H1 (cell line): ENCODE measurements at regions not wholly inside any gene's neighbourhood (a gene's known extent, or its start where the extent isn't known, plus 50 kb on each side); places are given as distances from the start of the nearest gene placed in this dataset.

Experiments used
- CTCF ChIA-PET: fragments of 300-600 bp; sonication (Branson Sonifier 250); formaldehyde crosslinking; loops from one replicate; lab custom pipeline; 2021; ENCODE audit not compliant: partially characterized antibody; lab: Charles Lee
- POLR2A ChIA-PET: fragments of 300-600 bp; sonication (Branson Sonifier 250); formaldehyde crosslinking; loops from one replicate; lab custom pipeline; 2021; ENCODE audit warnings: inconsistent platforms; ENCODE audit not compliant: partially characterized antibody; lab: Charles Lee
- DNase-seq, 2 experiments: peaks; one replicate each; pipeline versions ENCODE4 v3.0.0 to v3.0.0-alpha.2; 2010 to 2022; ENCODE audit warnings: low spot score in 2 of 2, low read depth in 1 of 2, mixed read lengths in 1 of 2
- FAIRE-seq: peaks from 2 replicates; lab custom pipeline; 2011; peaks lifted over from hg19 to GRCh38; lab: Jason Lieb, UNC
- H2AFZ ChIP-seq: 2 replicates; pipeline ENCODE4 v1.8.1; 2012; ENCODE audit warnings: low read length, inconsistent platforms
- H2AK5ac ChIP-seq: 2 replicates; pipeline ENCODE4 v1.6.1; 2013; ENCODE audit warnings: low read depth, low read length
- H2BK120ac ChIP-seq: replicated peaks from 2 replicates; pipeline ENCODE3; 2013; ENCODE audit warnings: low read depth, low read length, inconsistent platforms
- H2BK12ac ChIP-seq: 2 replicates; pipeline ENCODE4 v1.6.1; 2013; ENCODE audit warnings: low read depth, low read length
- H2BK15ac ChIP-seq: 2 replicates; pipeline ENCODE4 v1.6.1; 2013; ENCODE audit warnings: low read length
- H2BK20ac ChIP-seq: 2 replicates; pipeline ENCODE4 v1.6.1; 2013; ENCODE audit warnings: low read length
- H2BK5ac ChIP-seq: 2 replicates; pipeline ENCODE4 v1.6.1; 2013; ENCODE audit warnings: low read depth, low read length
- H3K14ac ChIP-seq: 2 replicates; pipeline ENCODE4 v1.6.1; 2013; ENCODE audit warnings: inconsistent platforms; ENCODE audit not compliant: insufficient read length
- H3K18ac ChIP-seq: 2 replicates; pipeline ENCODE4 v1.6.1; 2013; ENCODE audit warnings: low read length; ENCODE audit errors: extremely low read depth
- H3K23ac ChIP-seq: 2 replicates; pipeline ENCODE4 v1.6.1; 2013; ENCODE audit warnings: inconsistent platforms; ENCODE audit not compliant: insufficient read length
- H3K23me2 ChIP-seq: 2 replicates; pipeline ENCODE4 v1.6.1; 2013; ENCODE audit warnings: low read depth, low read length
- H3K27ac ChIP-seq: 2 replicates; pipeline ENCODE4 v1.6.1; 2011; ENCODE audit warnings: low read depth, low read length, inconsistent platforms
- H3K27me3 ChIP-seq, 4 experiments: replicated peaks in 1 of 4; 1 replicate in 1 of 4; 2 replicates in 3 of 4; pipeline versions ENCODE4 v1.6.1 to v1.8.1; 2011 to 2013; ENCODE audit warnings: low read length in 3 of 4, mild to moderate bottlenecking in 3 of 4, inconsistent platforms in 2 of 4, mixed read lengths in 2 of 4, moderate library complexity in 1 of 4; ENCODE audit not compliant: control insufficient read depth in 3 of 4, insufficient read depth in 3 of 4; ENCODE audit errors: extremely low read depth in 1 of 4
- H3K36me3 ChIP-seq, 4 experiments: 2 replicates each; pipeline versions ENCODE4 v1.6.1 to v1.8.1; 2011 to 2013; ENCODE audit warnings: mild to moderate bottlenecking in 4 of 4, low read length in 3 of 4, moderate library complexity in 2 of 4, control low read depth in 1 of 4, inconsistent platforms in 1 of 4; ENCODE audit not compliant: insufficient read depth in 4 of 4, control insufficient read depth in 2 of 4
- H3K4ac ChIP-seq: replicated peaks from 2 replicates; pipeline ENCODE3; 2013; ENCODE audit warnings: low read length, low read depth, mixed read lengths, inconsistent platforms; ENCODE audit not compliant: insufficient read length
- H3K4me1 ChIP-seq, 4 experiments: replicated peaks in 1 of 4; 1 replicate in 1 of 4; 2 replicates in 3 of 4; pipeline versions ENCODE4 v1.6.1 to v1.8.1; 2011 to 2013; ENCODE audit warnings: low read length in 3 of 4, inconsistent platforms in 2 of 4, mixed read lengths in 1 of 4; ENCODE audit not compliant: insufficient read depth in 4 of 4, control insufficient read depth in 3 of 4
- H3K4me2 ChIP-seq, 2 experiments: 2 replicates each; pipeline versions ENCODE4 v1.6.1 to v1.8.1; 2011 to 2013; ENCODE audit warnings: low read depth in 2 of 2, low read length in 2 of 2, control low read depth in 1 of 2, inconsistent platforms in 1 of 2, mild to moderate bottlenecking in 1 of 2; ENCODE audit not compliant: insufficient read depth in 1 of 2
- H3K4me3 ChIP-seq, 4 experiments: fragments of 200-600, 300-600 bp in 1 of 4; sonication (generic), shearing (Covaris generic), sonication (Bioruptor Twin) in 1 of 4; 2 replicates each; pipeline versions ENCODE4 v1.5.1 to v1.8.1; 2011 to 2016; ENCODE audit warnings: low read length in 4 of 4, low read depth in 3 of 4, control low read depth in 2 of 4, inconsistent platforms in 2 of 4, mild to moderate bottlenecking in 2 of 4, mixed read lengths in 1 of 4, moderate library complexity in 1 of 4; ENCODE audit not compliant: insufficient read depth in 2 of 4; ENCODE audit errors: extremely low read depth in 1 of 4
- H3K56ac ChIP-seq: replicated peaks from 2 replicates; pipeline ENCODE3; 2013; ENCODE audit warnings: low read depth, mild to moderate bottlenecking, mixed read lengths, low read length, inconsistent platforms; ENCODE audit not compliant: insufficient read length
- H3K79me1 ChIP-seq: 2 replicates; pipeline ENCODE4 v1.6.1; 2013; ENCODE audit warnings: low read depth, low read length, control low read depth
- H3K79me2 ChIP-seq, 2 experiments: 2 replicates each; pipeline versions ENCODE4 v1.6.1 to v1.8.1; 2012 to 2013; ENCODE audit warnings: low read length in 2 of 2, mild to moderate bottlenecking in 2 of 2, inconsistent platforms in 1 of 2; ENCODE audit not compliant: insufficient read depth in 2 of 2, control insufficient read depth in 1 of 2
- H3K9ac ChIP-seq, 4 experiments: replicated peaks in 1 of 4; 1 replicate in 1 of 4; 2 replicates in 3 of 4; pipeline versions ENCODE4 v1.6.1 to v1.8.1; 2011 to 2013; ENCODE audit warnings: low read depth in 3 of 4, low read length in 3 of 4, control low read depth in 2 of 4, mild to moderate bottlenecking in 2 of 4, moderate library complexity in 2 of 4, inconsistent platforms in 1 of 4; ENCODE audit errors: extremely low read depth in 1 of 4
- H3K9me3 ChIP-seq, 2 experiments: 2 replicates each; pipeline versions ENCODE4 v1.6.1 to v1.8.1; 2012 to 2013; ENCODE audit warnings: mild to moderate bottlenecking in 2 of 2, moderate library complexity in 2 of 2, control low read depth in 1 of 2, inconsistent platforms in 1 of 2, low read depth in 1 of 2, low read length in 1 of 2, mixed read lengths in 1 of 2; ENCODE audit not compliant: insufficient read depth in 2 of 2
- H4K20me1 ChIP-seq, 2 experiments: replicated peaks in 1 of 2; 2 replicates each; pipeline versions ENCODE3 to v1.8.1; 2011 to 2013; ENCODE audit warnings: inconsistent platforms in 2 of 2, low read length in 2 of 2, mild to moderate bottlenecking in 1 of 2; ENCODE audit not compliant: insufficient read depth in 2 of 2, control insufficient read depth in 1 of 2
- H4K5ac ChIP-seq: 2 replicates; pipeline ENCODE4 v1.6.1; 2013; ENCODE audit warnings: low read length, low read depth, mixed read lengths, inconsistent platforms; ENCODE audit not compliant: insufficient read length
- H4K8ac ChIP-seq: 2 replicates; pipeline ENCODE4 v1.8.0; 2013; ENCODE audit warnings: mild to moderate bottlenecking, moderate library complexity, low read length, inconsistent platforms; ENCODE audit not compliant: insufficient read depth; ENCODE audit errors: extremely low read depth
- H4K91ac ChIP-seq: replicated peaks from 2 replicates; pipeline ENCODE3; 2013; ENCODE audit warnings: low read length, mixed read lengths, inconsistent platforms; ENCODE audit not compliant: insufficient read length
- ASH2L ChIP-seq: fragments of 200-600, 300-600 bp; sonication (generic); IDR thresholded peaks from one replicate; pipeline ENCODE4 v1.7.1; 2017; ENCODE audit warnings: low read length
- CEBPB ChIP-seq: IDR thresholded peaks from 2 replicates; pipeline ENCODE4 v1.6.1; 2012; ENCODE audit warnings: low read depth, low read length
- CREB1 ChIP-seq: IDR thresholded peaks from 2 replicates; pipeline ENCODE4 v1.6.1; 2012; ENCODE audit warnings: inconsistent platforms
- HDAC6 ChIP-seq: IDR thresholded peaks from one replicate; pipeline ENCODE4 v1.7.1; 2012; ENCODE audit warnings: low read depth, mild to moderate bottlenecking, inconsistent platforms, low read length, moderate library complexity
- POLR2AphosphoS5 ChIP-seq: IDR thresholded peaks from 2 replicates; pipeline ENCODE4 v1.6.1; 2011; ENCODE audit warnings: low read depth, low read length
- RAD21 ChIP-seq, 2 experiments: IDR thresholded peaks in 1 of 2; conservative IDR thresholded peaks in 1 of 2; 2 replicates each; pipeline ENCODE4 v1.6.1; 2011; ENCODE audit warnings: low read depth in 2 of 2, low read length in 2 of 2, improper control_type of control experiment in 1 of 2, inconsistent platforms in 1 of 2, mild to moderate bottlenecking in 1 of 2, moderate library complexity in 1 of 2
- RBBP5 ChIP-seq: IDR thresholded peaks from 2 replicates; pipeline ENCODE4 v1.7.1; 2012; ENCODE audit warnings: low read depth, mild to moderate bottlenecking, inconsistent platforms, low read length, moderate library complexity, borderline replicate concordance
- SIN3A ChIP-seq, 2 experiments: IDR thresholded peaks in 1 of 2; conservative IDR thresholded peaks in 1 of 2; 2 replicates each; pipeline ENCODE4 v1.6.1; 2011 to 2012; ENCODE audit warnings: low read length in 2 of 2, improper control_type of control experiment in 1 of 2, low read depth in 1 of 2, mild to moderate bottlenecking in 1 of 2
- TCF12 ChIP-seq: IDR thresholded peaks from 2 replicates; pipeline ENCODE4 v1.6.1; 2011; ENCODE audit warnings: low read depth, mild to moderate bottlenecking, low read length
- ZNF274 ChIP-seq: IDR thresholded peaks from 2 replicates; pipeline ENCODE4 v1.7.0; 2012; ENCODE audit warnings: low read length, borderline replicate concordance; ENCODE audit errors: extremely low read depth
- WGBS, 2 experiments: shearing (Covaris generic) in 1 of 2; methylation state at CpG; one replicate each; pipeline versions ENCODE4 v1.1.6 to v1.1.7; 2013 to 2015; ENCODE audit warnings: low lambda C conversion rate in 2 of 2, mixed read lengths in 2 of 2, inconsistent platforms in 1 of 2, low coverage in 1 of 2, missing lambda C conversion rate in 1 of 2; ENCODE audit not compliant: insufficient replicate concordance in 2 of 2, insufficient coverage in 1 of 2, insufficient read length in 1 of 2; ENCODE audit errors: extremely low coverage in 1 of 2, missing lambda C conversion rate in 1 of 2; 5-methylcytosine and 5-hydroxymethylcytosine counted together
- TF ChIP-seq, protein P1 (sequence below): IDR thresholded peaks from 2 replicates; pipeline ENCODE4 v1.6.1; 2011; ENCODE audit warnings: low read length, improper control_type of control experiment

- H2BK120ac ChIP-seq: no peak overlapping the region
- no peaks in the 10 kb centered on the region for H4K20me1 ChIP-seq
- no peaks in the 10 kb centered on the region for H3K79me1 ChIP-seq
- H3K4me2 ChIP-seq: no peak overlapping the region
- H2BK15ac ChIP-seq: no peak overlapping the region
- DNase-seq (no peak), FAIRE-seq (no peak)
- no peaks in the 10 kb centered on the region for H3K27me3 ChIP-seq
- ChIA-PET POLR2A (interaction anchor here (0.5 kb wide), 1 partner anchor 117 kb away, joined by 3 read pairs; no protein-coding TSS in a partner anchor), CTCF (interaction anchor here (0.7 to 2.4 kb wide), 4 partner anchors 12 to 250 kb away, joined by 3 to 8 read pairs (median 4); no protein-coding TSS in a partner anchor)
- H3K36me3 ChIP-seq: no peaks in the 10 kb centered on the region
- H3K23me2 ChIP-seq: no peaks in the 10 kb centered on the region
- H3K56ac ChIP-seq: no peak overlapping the region
- no peak overlapping the region for H2AFZ ChIP-seq
- no peak overlapping the region for H4K5ac ChIP-seq
- H2BK12ac ChIP-seq: no peak overlapping the region
- H3K14ac ChIP-seq: no peak overlapping the region
- H3K4ac ChIP-seq: no peak overlapping the region
- no peak overlapping the region for H2BK5ac ChIP-seq
- H4K8ac ChIP-seq: no peak overlapping the region
- no peak overlapping the region for H3K23ac ChIP-seq
- H4K91ac ChIP-seq: no peak overlapping the region
- whole genome bisulfite sequencing, 2 experiments: 82% methylated on average over 4 of the region's 4 CpGs; no CpG with 5 or more reads in 1 of the 2 experiments
- no peak overlapping the region for H2BK20ac ChIP-seq
- no peak overlapping the region for H3K9ac ChIP-seq
- no peak overlapping the region for H3K18ac ChIP-seq
- no peaks in the 10 kb centered on the region for H3K9me3 ChIP-seq
- no peak overlapping the region for H3K4me3 ChIP-seq
- no peak overlapping the region for H2AK5ac ChIP-seq
- no peaks in the 10 kb centered on the region; a peak in 1 of 7 replicates for H3K4me1 ChIP-seq
- no peaks in the 10 kb centered on the region for H3K79me2 ChIP-seq
- no peak overlapping the region for H3K27ac ChIP-seq
- TF ChIP-seq RBBP5: no peak
- TF ChIP-seq ASH2L: no peak
- no peak for TF ChIP-seq SIN3A (conservative IDR thresholded peaks at IDR 0.05 in 1 of 2, IDR thresholded peaks at IDR 0.05 in 1 of 2; ENCODE audit: low read depth in 1 of 2, low read length in 2 of 2)
- no peak for TF ChIP-seq HDAC6
- TF ChIP-seq CREB1: no peak
- TF ChIP-seq POLR2AphosphoS5: no peak
- no peak for TF ChIP-seq ZNF274
- no peak for TF ChIP-seq TCF12
- TF ChIP-seq, protein P1, sequence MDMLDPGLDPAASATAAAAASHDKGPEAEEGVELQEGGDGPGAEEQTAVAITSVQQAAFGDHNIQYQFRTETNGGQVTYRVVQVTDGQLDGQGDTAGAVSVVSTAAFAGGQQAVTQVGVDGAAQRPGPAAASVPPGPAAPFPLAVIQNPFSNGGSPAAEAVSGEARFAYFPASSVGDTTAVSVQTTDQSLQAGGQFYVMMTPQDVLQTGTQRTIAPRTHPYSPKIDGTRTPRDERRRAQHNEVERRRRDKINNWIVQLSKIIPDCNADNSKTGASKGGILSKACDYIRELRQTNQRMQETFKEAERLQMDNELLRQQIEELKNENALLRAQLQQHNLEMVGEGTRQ: no peak
- no peak for TF ChIP-seq RAD21 (IDR thresholded peaks at IDR 0.05 in 1 of 2, conservative IDR thresholded peaks at IDR 0.05 in 1 of 2; ENCODE audit: low read depth in 2 of 2, low read length in 2 of 2)
- TF ChIP-seq CEBPB: no peak
These were observed 116.7 kb upstream of the FRY start for GRCh38 chr13:31914843-31915242.
